ENCODE measurements at regions not wholly inside any gene's neighbourhood (a gene's known extent, or its start where the extent isn't known, plus 50 kb on each side); places are given as distances from the start of the nearest gene placed in this dataset.
"Not testable (repeated sequence)": the region's sequence is repeated elsewhere in the genome, so short reads cannot be mapped to it uniquely, and the experiment has no call there.

- H3K9me3 ChIP-seq = no peaks in the 10 kb centered on the region
- H3K36me3 ChIP-seq = no peaks in the 10 kb centered on the region
- TF ChIP-seq CTCF (IDR thresholded peaks at IDR 0.05) = no peak
- H3K27me3 ChIP-seq = no peaks in the 10 kb centered on the region
- no peak for DNase-seq
- 61 to 67% methylated on average over 3 to 4 of the region's 4 CpGs for WGBS, 2 donors
- H3K4me1 ChIP-seq = no peaks in the 10 kb centered on the region
- no peak for ATAC-seq
- H3K4me3 ChIP-seq = no peak overlapping the region
- intact Hi-C loops (cut with DNase I) = no loop called here
- no peak for FAIRE-seq
- no peak overlapping the region for H3K27ac ChIP-seq
Observed at GRCh38 chr13:65314008-65314407, 1916.1 kb downstream of the PCDH9 start.

GRCh38 chr13:65310663-65311328 lies 1919.3 kb downstream of the PCDH9 start:
- no peak overlapping the region for H3K4me3 ChIP-seq
- intact Hi-C loops (cut with DNase I) = no loop called here
- no peaks in the 10 kb centered on the region for H3K4me1 ChIP-seq
- 83 to 90% methylated on average over 29 of the region's 29 CpGs for WGBS, 2 donors
- H3K27ac ChIP-seq = no peak overlapping the region
- FAIRE-seq = no peak
- H3K27me3 ChIP-seq = no peaks in the 10 kb centered on the region
- TF ChIP-seq CTCF (IDR thresholded peaks at IDR 0.05) = no peak
- H3K9me3 ChIP-seq = no peaks in the 10 kb centered on the region
- H3K36me3 ChIP-seq = no peaks in the 10 kb centered on the region
- ATAC-seq = no peak
- peak in 1 of 6 donors; percentile 38 for DNase-seq

GRCh38 chr13:65309906-65310305 lies 1920.2 kb downstream of the PCDH9 start:
- no peak overlapping the region for H3K4me3 ChIP-seq
- ATAC-seq (no peak), FAIRE-seq (no peak), DNase-seq (peak in 1 of 6 donors; percentile 25)
- H3K9me3 ChIP-seq = no peaks in the 10 kb centered on the region
- intact Hi-C loops (cut with DNase I) = no loop called here
- 70 to 76% methylated on average over 6 of the region's 6 CpGs for WGBS, 2 donors
- no peaks in the 10 kb centered on the region for H3K36me3 ChIP-seq
- no peak overlapping the region for H3K27ac ChIP-seq
- H3K27me3 ChIP-seq = no peaks in the 10 kb centered on the region
- no peak for TF ChIP-seq CTCF (IDR thresholded peaks at IDR 0.05)
- no peaks in the 10 kb centered on the region for H3K4me1 ChIP-seq

GRCh38 chr13:65308729-65309128 lies 1921.4 kb downstream of the PCDH9 start:
- DNase-seq; intact Hi-C loops (cut with DNase I); H3K9me3 ChIP-seq; H3K4me1 ChIP-seq; FAIRE-seq; H3K27ac ChIP-seq; H3K4me3 ChIP-seq; H3K27me3 ChIP-seq; H3K36me3 ChIP-seq; ATAC-seq: not testable (repeated sequence)
- 54 to 67% methylated on average over 1 of the region's 1 CpG for WGBS, 2 donors

GRCh38 chr13:65307056-65307455 lies 1923.1 kb downstream of the PCDH9 start:
- intact Hi-C loops (cut with DNase I) = no loop called here
- FAIRE-seq (no peak), ATAC-seq (no peak)

More at GRCh38 chr13:65307056-65307455, 1923.1 kb downstream of the PCDH9 start:
- H3K27ac ChIP-seq = no peak overlapping the region
- no peaks in the 10 kb centered on the region for H3K4me1 ChIP-seq
- no peaks in the 10 kb centered on the region for H3K36me3 ChIP-seq
- TF ChIP-seq CTCF (IDR thresholded peaks at IDR 0.05) = no peak
- no peak for DNase-seq
- no peak overlapping the region for H3K4me3 ChIP-seq
- 75 to 82% methylated on average over 1 of the region's 1 CpG for WGBS, 2 donors
- no peaks in the 10 kb centered on the region for H3K9me3 ChIP-seq
- no peaks in the 10 kb centered on the region for H3K27me3 ChIP-seq

Measured in pancreas (tissue), 10 donors.